Memory B cell (primary cell): ENCODE measurements at regions not wholly inside any gene's neighbourhood (a gene's known extent, or its start where the extent isn't known, plus 50 kb on each side); places are given as distances from the start of the nearest gene placed in this dataset.

Experiments used
- ATAC-seq: fragments of 150-1000 bp; cut with Tn5 transposase; 2 replicates; pipeline ENCODE4 v1.10.0; 2021; ENCODE audit warnings: low read depth, mild to moderate bottlenecking, moderate library complexity
- DNase-seq, 2 donors: peaks; one replicate each; pipeline ENCODE4 v3.0.0; 2022; ENCODE audit warnings: low spot score in 2 of 2
- H3K27ac Mint-ChIP-seq: one replicate; pipeline ENCODE4 v1.8.0; 2022; ENCODE audit warnings: mild to moderate bottlenecking, moderate library complexity, mixed read lengths
- H3K27me3 Mint-ChIP-seq: one replicate; pipeline ENCODE4 v1.8.0; 2022; ENCODE audit warnings: mixed read lengths
- H3K36me3 Mint-ChIP-seq: one replicate; pipeline ENCODE4 v1.8.0; 2022; ENCODE audit warnings: mild to moderate bottlenecking, mixed read lengths
- H3K4me1 Mint-ChIP-seq: one replicate; pipeline ENCODE4 v1.8.0; 2022; ENCODE audit warnings: mixed read lengths
- H3K4me3 Mint-ChIP-seq: one replicate; pipeline ENCODE4 v1.8.0; 2022; ENCODE audit warnings: mild to moderate bottlenecking, moderate library complexity, mixed read lengths
- H3K9me3 Mint-ChIP-seq: one replicate; pipeline ENCODE4 v1.8.0; 2022; ENCODE audit warnings: mixed read lengths

GRCh38 chr4:85067342-85067741, 100.9 kb upstream of the WDFY3 start:
- Mint-ChIP-seq H3K9me3 (no peaks in the 10 kb centered on the region), H3K27ac (no peak overlapping the region), H3K4me3 (no peak overlapping the region), H3K36me3 (no peaks in the 10 kb centered on the region), H3K27me3 (peaks cover 7% of the 10 kb centered on the region), H3K4me1 (peaks cover 2% of the 10 kb centered on the region)
- no peak for ATAC-seq
- DNase-seq: no peak

- Mint-ChIP-seq H3K9me3 (peaks cover 2% of the 10 kb centered on the region), H3K4me3 (no peak overlapping the region), H3K4me1 (peaks cover 5% of the 10 kb centered on the region), H3K36me3 (no peaks in the 10 kb centered on the region), H3K27me3 (peaks cover 13% of the 10 kb centered on the region), H3K27ac (no peak overlapping the region)
- no peak for DNase-seq
- ATAC-seq: no peak
Measured at GRCh38 chr4:85078016-85078415, 111.5 kb upstream of the WDFY3 start.

- Mint-ChIP-seq H3K9me3 (peaks cover 2% of the 10 kb centered on the region), H3K4me3 (no peak overlapping the region), H3K36me3 (no peaks in the 10 kb centered on the region), H3K27me3 (peaks cover 3% of the 10 kb centered on the region), H3K27ac (no peak overlapping the region), H3K4me1 (peaks cover 5% of the 10 kb centered on the region)
- DNase-seq (no peak), ATAC-seq (peak; percentile 59)
Measured at GRCh38 chr4:85081196-85081595, 114.7 kb upstream of the WDFY3 start.

GRCh38 chr4:85084371-85085094, 118.0 kb upstream of the WDFY3 start:
- peaks cover 2% of the 10 kb centered on the region for H3K9me3 Mint-ChIP-seq
- peaks cover 2% of the 10 kb centered on the region for H3K27me3 Mint-ChIP-seq
- peak; percentile 25 to 57 for DNase-seq
- peaks cover 5% of the 10 kb centered on the region for H3K4me1 Mint-ChIP-seq
- peaks cover 4% of the 10 kb centered on the region for H3K36me3 Mint-ChIP-seq
- H3K27ac Mint-ChIP-seq: no peak overlapping the region
- ATAC-seq: peak; percentile 62
- no peak overlapping the region for H3K4me3 Mint-ChIP-seq

GRCh38 chr4:85086721-85087120, 120.2 kb upstream of the WDFY3 start:
- no peaks in the 10 kb centered on the region for H3K4me1 Mint-ChIP-seq
- no peak overlapping the region for H3K4me3 Mint-ChIP-seq
- H3K27ac Mint-ChIP-seq: no peak overlapping the region
- H3K9me3 Mint-ChIP-seq: peaks cover 7% of the 10 kb centered on the region
- H3K27me3 Mint-ChIP-seq: peaks cover 2% of the 10 kb centered on the region
- peaks cover 6% of the 10 kb centered on the region for H3K36me3 Mint-ChIP-seq
- DNase-seq (no peak), ATAC-seq (no peak)

GRCh38 chr4:85092536-85092935, 126.0 kb upstream of the WDFY3 start:
- no peak overlapping the region for H3K4me3 Mint-ChIP-seq
- no peak for DNase-seq
- no peak for ATAC-seq
- H3K27ac Mint-ChIP-seq: no peak overlapping the region
- peaks cover 3% of the 10 kb centered on the region for H3K27me3 Mint-ChIP-seq
- H3K4me1 Mint-ChIP-seq: no peaks in the 10 kb centered on the region
- H3K9me3 Mint-ChIP-seq: peaks cover 4% of the 10 kb centered on the region
- H3K36me3 Mint-ChIP-seq: peaks cover 6% of the 10 kb centered on the region

- H3K36me3 Mint-ChIP-seq: peaks cover 6% of the 10 kb centered on the region
Measured at GRCh38 chr4:85092943-85093342, 126.5 kb upstream of the WDFY3 start.

GRCh38 chr4:85094735-85095134, 128.2 kb upstream of the WDFY3 start:
- H3K9me3 Mint-ChIP-seq: peaks cover 10% of the 10 kb centered on the region
- H3K36me3 Mint-ChIP-seq: peaks cover 3% of the 10 kb centered on the region
- H3K27ac Mint-ChIP-seq: no peak overlapping the region

More at GRCh38 chr4:85092943-85093342, 126.5 kb upstream of the WDFY3 start:
- H3K4me3 Mint-ChIP-seq: no peak overlapping the region
- ATAC-seq: no peak
- no peak for DNase-seq
- no peaks in the 10 kb centered on the region for H3K4me1 Mint-ChIP-seq
- H3K27ac Mint-ChIP-seq: no peak overlapping the region
- H3K9me3 Mint-ChIP-seq: peaks cover 5% of the 10 kb centered on the region
- peaks cover 3% of the 10 kb centered on the region for H3K27me3 Mint-ChIP-seq

GRCh38 chr4:85102606-85103005, 136.1 kb upstream of the WDFY3 start:
- Mint-ChIP-seq H3K9me3 (peaks cover 7% of the 10 kb centered on the region), H3K27me3 (peaks cover 7% of the 10 kb centered on the region), H3K36me3 (peaks cover 3% of the 10 kb centered on the region), H3K4me1 (no peaks in the 10 kb centered on the region), H3K27ac (no peak overlapping the region), H3K4me3 (no peak overlapping the region)
- no peak for ATAC-seq
- DNase-seq: no peak

More at GRCh38 chr4:85094735-85095134, 128.2 kb upstream of the WDFY3 start:
- H3K4me3 Mint-ChIP-seq: no peak overlapping the region
- ATAC-seq: no peak
- H3K4me1 Mint-ChIP-seq: no peaks in the 10 kb centered on the region
- DNase-seq: no peak
- peaks cover 6% of the 10 kb centered on the region for H3K27me3 Mint-ChIP-seq

- DNase-seq (no peak), ATAC-seq (no peak)
- Mint-ChIP-seq H3K9me3 (no peaks in the 10 kb centered on the region), H3K27me3 (peaks cover 4% of the 10 kb centered on the region), H3K36me3 (no peaks in the 10 kb centered on the region), H3K27ac (no peak overlapping the region), H3K4me3 (no peak overlapping the region), H3K4me1 (no peaks in the 10 kb centered on the region)
Measured at GRCh38 chr4:85106166-85106565, 139.7 kb upstream of the WDFY3 start.

GRCh38 chr4:85106805-85107336, 140.4 kb upstream of the WDFY3 start:
- Mint-ChIP-seq H3K4me1 (no peaks in the 10 kb centered on the region), H3K4me3 (no peak overlapping the region), H3K27ac (no peak overlapping the region), H3K36me3 (no peaks in the 10 kb centered on the region), H3K27me3 (peaks cover 3% of the 10 kb centered on the region), H3K9me3 (no peaks in the 10 kb centered on the region)
- ATAC-seq (no peak), DNase-seq (no peak)

GRCh38 chr4:85107553-85107952, 141.1 kb upstream of the WDFY3 start:
- DNase-seq (no peak), ATAC-seq (no peak)
- Mint-ChIP-seq H3K27ac (no peak overlapping the region), H3K36me3 (no peaks in the 10 kb centered on the region), H3K27me3 (peaks cover 3% of the 10 kb centered on the region), H3K4me1 (no peaks in the 10 kb centered on the region), H3K9me3 (no peaks in the 10 kb centered on the region), H3K4me3 (no peak overlapping the region)

- Mint-ChIP-seq H3K27ac (no peak overlapping the region), H3K4me1 (no peaks in the 10 kb centered on the region), H3K9me3 (no peaks in the 10 kb centered on the region), H3K36me3 (no peaks in the 10 kb centered on the region), H3K4me3 (no peak overlapping the region), H3K27me3 (peaks cover 2% of the 10 kb centered on the region)
- DNase-seq (no peak), ATAC-seq (no peak)
Measured at GRCh38 chr4:85113706-85114105, 147.2 kb upstream of the WDFY3 start.

GRCh38 chr4:85114526-85114925, 148.0 kb upstream of the WDFY3 start:
- peaks cover 2% of the 10 kb centered on the region for H3K27me3 Mint-ChIP-seq
- no peak overlapping the region for H3K27ac Mint-ChIP-seq
- no peak for ATAC-seq
- DNase-seq: no peak
- H3K4me1 Mint-ChIP-seq: no peaks in the 10 kb centered on the region
- H3K4me3 Mint-ChIP-seq: no peak overlapping the region
- no peaks in the 10 kb centered on the region for H3K9me3 Mint-ChIP-seq
- no peaks in the 10 kb centered on the region for H3K36me3 Mint-ChIP-seq

- Mint-ChIP-seq H3K4me1 (no peaks in the 10 kb centered on the region), H3K36me3 (no peaks in the 10 kb centered on the region), H3K27ac (no peak overlapping the region), H3K27me3 (no peaks in the 10 kb centered on the region), H3K9me3 (no peaks in the 10 kb centered on the region), H3K4me3 (no peak overlapping the region)
- no peak for ATAC-seq
- no peak for DNase-seq
Measured at GRCh38 chr4:85116008-85116407, 149.5 kb upstream of the WDFY3 start.
